ENCODE measurements at regions not wholly inside any gene's neighbourhood (a gene's known extent, or its start where the extent isn't known, plus 50 kb on each side); places are given as distances from the start of the nearest gene placed in this dataset.

- H3K4me1 ChIP-seq (ENCODE audit: control insufficient read depth, insufficient read depth, low read length, poor library complexity, severe bottlenecking), result no peaks in the 10 kb centered on the region
- no peak overlapping the region for H3K4me3 ChIP-seq (ENCODE audit: insufficient read depth, low read depth, low read length, poor library complexity, severe bottlenecking)
- no peak for DNase-seq
- H3K27me3 ChIP-seq (replicated peaks; ENCODE audit: control insufficient read depth, insufficient read depth, low read length, poor library complexity, severe bottlenecking), result no peaks in the 10 kb centered on the region
- no peaks in the 10 kb centered on the region for H3K9me3 ChIP-seq (ENCODE audit: control insufficient read depth, low read length)
- no peak overlapping the region for H3K27ac ChIP-seq (ENCODE audit: insufficient read depth, low read length, poor library complexity, severe bottlenecking)
- no peaks in the 10 kb centered on the region for H3K36me3 ChIP-seq (ENCODE audit: control insufficient read depth, insufficient read depth, low read length)
These were observed 425.5 kb upstream of the PKDCC start for GRCh38 chr2:41622301-41622700.

DNA sequence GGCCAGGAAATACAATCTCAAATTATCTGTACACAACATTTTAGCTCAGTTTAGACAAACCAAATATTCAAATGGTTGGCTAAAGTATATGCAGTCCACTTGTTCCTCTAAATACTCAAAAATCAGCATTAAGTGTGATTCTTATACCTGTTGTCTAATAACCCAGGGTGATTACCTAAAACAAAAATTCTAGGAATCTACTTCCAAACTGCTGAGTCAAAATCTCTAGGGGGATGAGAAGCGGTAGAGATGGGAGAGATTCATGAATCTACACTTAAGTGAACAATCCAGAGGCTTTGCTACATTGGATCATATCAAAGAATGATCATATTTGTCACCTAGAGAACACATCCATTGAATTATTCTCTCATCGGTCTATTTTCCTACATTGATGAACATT is 420.9 kb upstream of the PKDCC start:
- Histone ChIP-seq H3K36me3 (ENCODE audit: control insufficient read depth, insufficient read depth, low read length) (no peaks in the 10 kb centered on the region), H3K4me1 (ENCODE audit: control insufficient read depth, insufficient read depth, low read length, poor library complexity, severe bottlenecking) (no peaks in the 10 kb centered on the region), H3K27me3 (replicated peaks; ENCODE audit: control insufficient read depth, insufficient read depth, low read length, poor library complexity, severe bottlenecking) (no peaks in the 10 kb centered on the region), H3K9me3 (ENCODE audit: control insufficient read depth, low read length) (no peaks in the 10 kb centered on the region), H3K27ac (ENCODE audit: insufficient read depth, low read length, poor library complexity, severe bottlenecking) (no peak overlapping the region), H3K4me3 (ENCODE audit: insufficient read depth, low read depth, low read length, poor library complexity, severe bottlenecking) (no peak overlapping the region)
- DNase-seq, result no peak

DNA sequence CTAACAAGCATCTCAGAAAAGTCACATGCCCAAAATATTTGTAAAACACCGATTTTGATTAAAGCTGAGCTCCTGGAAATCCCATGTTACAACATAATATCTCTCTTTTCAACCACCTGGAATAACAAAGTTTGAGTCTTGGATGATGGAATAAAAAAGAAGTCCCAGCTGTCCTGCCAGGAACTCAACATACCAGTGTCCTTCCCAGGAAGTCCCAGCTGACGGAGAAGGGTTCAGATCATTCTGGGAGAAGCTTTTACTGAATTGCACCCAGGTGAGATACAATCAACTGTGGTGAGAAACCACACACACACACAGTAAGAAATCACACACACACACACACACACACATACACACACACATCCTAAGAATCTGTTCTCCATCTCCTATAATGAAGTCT is 413.1 kb upstream of the PKDCC start:
- H3K9me3 ChIP-seq (ENCODE audit: control insufficient read depth, low read length), result no peaks in the 10 kb centered on the region
- no peak for DNase-seq
- H3K36me3 ChIP-seq (ENCODE audit: control insufficient read depth, insufficient read depth, low read length), result no peaks in the 10 kb centered on the region
- no peaks in the 10 kb centered on the region for H3K27me3 ChIP-seq (replicated peaks; ENCODE audit: control insufficient read depth, insufficient read depth, low read length, poor library complexity, severe bottlenecking)
- H3K4me3 ChIP-seq (ENCODE audit: insufficient read depth, low read depth, low read length, poor library complexity, severe bottlenecking), result no peak overlapping the region
- no peaks in the 10 kb centered on the region for H3K4me1 ChIP-seq (ENCODE audit: control insufficient read depth, insufficient read depth, low read length, poor library complexity, severe bottlenecking)
- H3K27ac ChIP-seq (ENCODE audit: insufficient read depth, low read length, poor library complexity, severe bottlenecking), result no peak overlapping the region

GRCh38 chr2:41644936-41645335 is 402.9 kb upstream of the PKDCC start:
- no peaks in the 10 kb centered on the region for H3K9me3 ChIP-seq (ENCODE audit: control insufficient read depth, low read length)
- no peaks in the 10 kb centered on the region for H3K27me3 ChIP-seq (replicated peaks; ENCODE audit: control insufficient read depth, insufficient read depth, low read length, poor library complexity, severe bottlenecking)
- no peak for DNase-seq
- no peaks in the 10 kb centered on the region for H3K36me3 ChIP-seq (ENCODE audit: control insufficient read depth, insufficient read depth, low read length)
- no peaks in the 10 kb centered on the region for H3K4me1 ChIP-seq (ENCODE audit: control insufficient read depth, insufficient read depth, low read length, poor library complexity, severe bottlenecking)
- no peak overlapping the region for H3K27ac ChIP-seq (ENCODE audit: insufficient read depth, low read length, poor library complexity, severe bottlenecking)
- H3K4me3 ChIP-seq (ENCODE audit: insufficient read depth, low read depth, low read length, poor library complexity, severe bottlenecking), result no peak overlapping the region

DNA sequence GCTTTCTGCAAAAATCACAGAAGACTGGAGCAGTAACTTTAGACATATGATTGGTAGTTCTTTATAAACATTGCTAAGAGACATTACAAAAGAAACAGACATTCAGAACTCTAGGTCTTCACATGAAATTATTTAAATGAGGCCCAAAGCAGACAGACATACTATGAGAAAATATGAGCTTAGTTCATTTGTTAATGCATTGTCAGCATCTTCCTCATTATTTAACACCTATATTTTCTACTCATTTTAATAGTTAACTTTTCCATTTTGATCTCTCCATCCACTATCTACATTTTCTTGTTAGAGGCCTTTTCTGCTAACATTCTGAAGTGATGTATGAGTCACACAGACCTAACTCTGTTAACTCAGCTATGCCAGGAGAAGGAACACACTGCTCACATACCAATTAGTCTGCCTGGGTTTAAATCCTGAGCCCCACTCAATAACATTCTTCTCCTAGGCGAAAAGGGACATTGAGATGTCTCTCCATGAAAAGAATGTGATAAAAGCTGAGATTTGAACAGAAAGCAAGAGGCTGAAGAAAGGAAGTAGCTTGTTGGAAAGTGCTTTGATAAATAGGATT is 400.3 kb upstream of the PKDCC start:
- Histone ChIP-seq H3K27me3 (replicated peaks; ENCODE audit: control insufficient read depth, insufficient read depth, low read length, poor library complexity, severe bottlenecking) (no peaks in the 10 kb centered on the region), H3K9me3 (ENCODE audit: control insufficient read depth, low read length) (no peaks in the 10 kb centered on the region), H3K27ac (ENCODE audit: insufficient read depth, low read length, poor library complexity, severe bottlenecking) (no peak overlapping the region), H3K4me3 (ENCODE audit: insufficient read depth, low read depth, low read length, poor library complexity, severe bottlenecking) (no peak overlapping the region), H3K36me3 (ENCODE audit: control insufficient read depth, insufficient read depth, low read length) (no peaks in the 10 kb centered on the region), H3K4me1 (ENCODE audit: control insufficient read depth, insufficient read depth, low read length, poor library complexity, severe bottlenecking) (no peaks in the 10 kb centered on the region)
- DNase-seq, result no peak

- DNase-seq, result no peak
- Histone ChIP-seq H3K36me3 (ENCODE audit: control insufficient read depth, insufficient read depth, low read length) (no peaks in the 10 kb centered on the region), H3K9me3 (ENCODE audit: control insufficient read depth, low read length) (no peaks in the 10 kb centered on the region), H3K4me1 (ENCODE audit: control insufficient read depth, insufficient read depth, low read length, poor library complexity, severe bottlenecking) (no peaks in the 10 kb centered on the region), H3K27ac (ENCODE audit: insufficient read depth, low read length, poor library complexity, severe bottlenecking) (no peak overlapping the region), H3K27me3 (replicated peaks; ENCODE audit: control insufficient read depth, insufficient read depth, low read length, poor library complexity, severe bottlenecking) (no peaks in the 10 kb centered on the region), H3K4me3 (ENCODE audit: insufficient read depth, low read depth, low read length, poor library complexity, severe bottlenecking) (no peak overlapping the region)
These were observed 390.6 kb upstream of the PKDCC start for GRCh38 chr2:41657226-41657625.

DNA sequence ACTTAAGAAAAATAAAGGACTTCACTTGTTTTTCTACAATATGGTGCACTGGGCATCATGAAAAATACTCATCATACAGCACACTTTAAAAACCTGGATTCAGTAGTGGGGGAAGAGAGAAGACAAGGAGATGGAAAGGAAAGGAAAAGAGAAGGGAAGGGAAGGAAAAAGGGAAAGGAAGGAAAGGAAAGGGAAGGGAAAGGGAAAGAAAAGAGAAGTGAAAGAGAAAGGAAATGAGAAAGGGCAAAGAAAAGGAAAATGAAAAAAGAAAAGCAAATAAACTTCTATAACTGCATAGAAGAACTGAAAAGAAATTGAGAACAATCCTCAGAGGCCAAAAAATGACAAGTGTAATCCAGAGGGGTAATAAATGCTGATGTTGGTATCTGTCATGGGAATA is 388.1 kb upstream of the PKDCC start:
- H3K27me3 ChIP-seq (replicated peaks; ENCODE audit: control insufficient read depth, insufficient read depth, low read length, poor library complexity, severe bottlenecking), result no peaks in the 10 kb centered on the region
- DNase-seq, result no peak

GRCh38 chr2:41662461-41662860 is 385.4 kb upstream of the PKDCC start:
- DNase-seq, result no peak
- Histone ChIP-seq H3K36me3 (ENCODE audit: control insufficient read depth, insufficient read depth, low read length) (no peaks in the 10 kb centered on the region), H3K4me3 (ENCODE audit: insufficient read depth, low read depth, low read length, poor library complexity, severe bottlenecking) (no peak overlapping the region), H3K27me3 (replicated peaks; ENCODE audit: control insufficient read depth, insufficient read depth, low read length, poor library complexity, severe bottlenecking) (no peaks in the 10 kb centered on the region), H3K27ac (ENCODE audit: insufficient read depth, low read length, poor library complexity, severe bottlenecking) (no peak overlapping the region), H3K9me3 (ENCODE audit: control insufficient read depth, low read length) (no peaks in the 10 kb centered on the region), H3K4me1 (ENCODE audit: control insufficient read depth, insufficient read depth, low read length, poor library complexity, severe bottlenecking) (no peaks in the 10 kb centered on the region)

More for the DNA sequence above, 388.1 kb upstream of the PKDCC start:
- H3K9me3 ChIP-seq (ENCODE audit: control insufficient read depth, low read length), result no peaks in the 10 kb centered on the region
- H3K4me1 ChIP-seq (ENCODE audit: control insufficient read depth, insufficient read depth, low read length, poor library complexity, severe bottlenecking), result no peaks in the 10 kb centered on the region
- no peaks in the 10 kb centered on the region for H3K36me3 ChIP-seq (ENCODE audit: control insufficient read depth, insufficient read depth, low read length)
- H3K4me3 ChIP-seq (ENCODE audit: insufficient read depth, low read depth, low read length, poor library complexity, severe bottlenecking), result no peak overlapping the region
- H3K27ac ChIP-seq (ENCODE audit: insufficient read depth, low read length, poor library complexity, severe bottlenecking), result no peak overlapping the region

DNA sequence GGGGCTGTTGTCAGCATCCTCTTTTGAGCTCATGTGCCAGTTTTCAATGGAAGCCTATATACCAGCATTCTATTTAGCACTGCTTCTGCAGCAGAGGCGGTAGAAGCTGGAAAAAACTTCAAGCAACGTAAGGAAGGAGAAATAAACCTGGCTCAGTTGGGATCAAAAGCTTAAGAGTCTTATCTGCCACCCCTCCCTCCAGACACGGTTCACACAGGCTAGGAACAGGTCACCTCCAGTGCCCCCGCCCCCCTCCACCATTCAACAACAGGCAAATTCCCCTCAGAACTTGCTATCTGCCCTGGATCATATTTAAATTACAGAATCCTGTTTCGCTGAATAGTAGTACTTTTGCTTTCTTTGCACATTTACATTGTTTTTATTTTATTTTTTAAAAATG is 384.8 kb upstream of the PKDCC start:
- Histone ChIP-seq H3K36me3 (ENCODE audit: control insufficient read depth, insufficient read depth, low read length) (no peaks in the 10 kb centered on the region), H3K4me3 (ENCODE audit: insufficient read depth, low read depth, low read length, poor library complexity, severe bottlenecking) (no peak overlapping the region), H3K9me3 (ENCODE audit: control insufficient read depth, low read length) (no peaks in the 10 kb centered on the region), H3K27ac (ENCODE audit: insufficient read depth, low read length, poor library complexity, severe bottlenecking) (no peak overlapping the region), H3K27me3 (replicated peaks; ENCODE audit: control insufficient read depth, insufficient read depth, low read length, poor library complexity, severe bottlenecking) (no peaks in the 10 kb centered on the region), H3K4me1 (ENCODE audit: control insufficient read depth, insufficient read depth, low read length, poor library complexity, severe bottlenecking) (no peaks in the 10 kb centered on the region)
- DNase-seq, result no peak

DNA sequence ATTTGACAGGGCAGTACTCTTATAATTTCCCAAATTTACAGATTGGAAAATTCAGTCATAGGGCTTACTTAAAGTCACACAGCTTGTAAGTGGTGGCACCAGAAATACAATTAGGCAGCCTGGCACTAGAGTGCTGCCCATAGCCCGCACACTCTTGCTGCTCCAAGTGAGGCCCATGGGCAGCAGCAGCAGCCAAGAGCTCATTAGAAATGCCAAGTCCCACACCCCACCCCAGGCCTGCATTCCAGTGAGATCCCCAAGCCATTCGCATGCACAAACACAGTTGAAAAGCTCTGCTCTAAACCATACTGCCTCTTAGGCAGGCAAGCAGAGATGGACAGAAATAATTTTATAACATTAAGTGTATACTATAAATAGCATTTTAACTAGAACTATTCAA is 379.3 kb upstream of the PKDCC start:
- H3K9me3 ChIP-seq (ENCODE audit: control insufficient read depth, low read length), result no peaks in the 10 kb centered on the region
- H3K27me3 ChIP-seq (replicated peaks; ENCODE audit: control insufficient read depth, insufficient read depth, low read length, poor library complexity, severe bottlenecking), result no peaks in the 10 kb centered on the region
- no peak overlapping the region for H3K27ac ChIP-seq (ENCODE audit: insufficient read depth, low read length, poor library complexity, severe bottlenecking)
- H3K36me3 ChIP-seq (ENCODE audit: control insufficient read depth, insufficient read depth, low read length), result no peaks in the 10 kb centered on the region
- no peak overlapping the region for H3K4me3 ChIP-seq (ENCODE audit: insufficient read depth, low read depth, low read length, poor library complexity, severe bottlenecking)
- no peaks in the 10 kb centered on the region for H3K4me1 ChIP-seq (ENCODE audit: control insufficient read depth, insufficient read depth, low read length, poor library complexity, severe bottlenecking)
- no peak for DNase-seq

DNA sequence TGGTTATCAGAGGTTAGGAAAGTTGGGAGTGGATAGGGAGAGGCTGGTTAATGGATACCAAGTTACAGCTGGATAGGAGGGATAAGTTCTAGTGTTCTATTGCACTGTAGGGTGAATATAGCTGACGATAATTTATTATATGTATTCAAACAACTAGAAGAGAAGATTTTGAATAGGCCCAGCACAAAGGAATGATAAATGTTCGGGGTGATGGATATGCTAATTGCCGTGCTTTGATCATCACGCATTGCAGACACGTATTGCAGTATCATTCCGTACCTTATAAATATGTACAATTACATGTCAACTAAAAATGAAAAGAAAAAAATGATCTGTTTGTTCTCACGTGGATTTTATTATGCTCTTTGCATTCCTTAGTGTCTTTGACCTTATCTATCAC is 369.2 kb upstream of the PKDCC start:
- H3K27ac ChIP-seq (ENCODE audit: insufficient read depth, low read length, poor library complexity, severe bottlenecking), result no peak overlapping the region
- H3K27me3 ChIP-seq (replicated peaks; ENCODE audit: control insufficient read depth, insufficient read depth, low read length, poor library complexity, severe bottlenecking), result no peaks in the 10 kb centered on the region
- H3K4me3 ChIP-seq (ENCODE audit: insufficient read depth, low read depth, low read length, poor library complexity, severe bottlenecking), result no peak overlapping the region
- no peaks in the 10 kb centered on the region for H3K9me3 ChIP-seq (ENCODE audit: control insufficient read depth, low read length)
- no peaks in the 10 kb centered on the region for H3K36me3 ChIP-seq (ENCODE audit: control insufficient read depth, insufficient read depth, low read length)
- H3K4me1 ChIP-seq (ENCODE audit: control insufficient read depth, insufficient read depth, low read length, poor library complexity, severe bottlenecking), result no peaks in the 10 kb centered on the region
- DNase-seq, result no peak

All from effector memory CD4-positive, alpha-beta T cell (primary cell).